ENCODE measurements at regions not wholly inside any gene's neighbourhood (a gene's known extent, or its start where the extent isn't known, plus 50 kb on each side); places are given as distances from the start of the nearest gene placed in this dataset.

GRCh38 chr9:85137696-85138095 lies 468.2 kb downstream of the NTRK2 start:
- intact Hi-C loops (cut with micrococcal nuclease) = no loop called here
- ChIA-PET CTCF (no interaction called here), POLR2A (ENCODE audit: unreplicated experiment) (no interaction called here)

GRCh38 chr9:85136987-85137386 lies 467.5 kb downstream of the NTRK2 start:
- CTCF ChIA-PET = no interaction called here
- BruUV-seq (replicated peaks) = no TSS peak
- Histone ChIP-seq H3K9me3 (ENCODE audit: low read length) (no peaks in the 10 kb centered on the region), H3K79me2 (ENCODE audit: low read length) (no peaks in the 10 kb centered on the region), H3K4me2 (ENCODE audit: low read length) (no peak overlapping the region), H2AFZ (ENCODE audit: low read length) (no peak overlapping the region), H3K9me2 (replicated peaks; ENCODE audit: low read length) (no peaks in the 10 kb centered on the region), H3K27ac (ENCODE audit: low read length) (no peak overlapping the region), H4K20me1 (ENCODE audit: low read length) (no peaks in the 10 kb centered on the region), H3K9ac (ENCODE audit: low read length) (no peak overlapping the region), H3K4me1 (ENCODE audit: insufficient read depth, low read length) (no peaks in the 10 kb centered on the region), H3F3A (ENCODE audit: low read length, unreplicated experiment) (no peaks in the 10 kb centered on the region), H3K27me3 (ENCODE audit: low read length) (no peaks in the 10 kb centered on the region), H3K36me3 (ENCODE audit: low read depth, low read length) (no peaks in the 10 kb centered on the region), H3K4me3 (ENCODE audit: low read length) (no peak overlapping the region)
- intact Hi-C loops (cut with micrococcal nuclease) = no loop called here
- POLR2A ChIA-PET (ENCODE audit: unreplicated experiment) = no interaction called here
- ATAC-seq (no peak), DNase-seq (no peak)
- no peak for TF ChIP-seq EZH2 (IDR thresholded peaks at IDR 0.05; ENCODE audit: low read length, unreplicated experiment)
- TF ChIP-seq EZH2phosphoT487 (IDR thresholded peaks at IDR 0.05; ENCODE audit: borderline replicate concordance, low read length) = no peak
- TF ChIP-seq, protein P1, sequence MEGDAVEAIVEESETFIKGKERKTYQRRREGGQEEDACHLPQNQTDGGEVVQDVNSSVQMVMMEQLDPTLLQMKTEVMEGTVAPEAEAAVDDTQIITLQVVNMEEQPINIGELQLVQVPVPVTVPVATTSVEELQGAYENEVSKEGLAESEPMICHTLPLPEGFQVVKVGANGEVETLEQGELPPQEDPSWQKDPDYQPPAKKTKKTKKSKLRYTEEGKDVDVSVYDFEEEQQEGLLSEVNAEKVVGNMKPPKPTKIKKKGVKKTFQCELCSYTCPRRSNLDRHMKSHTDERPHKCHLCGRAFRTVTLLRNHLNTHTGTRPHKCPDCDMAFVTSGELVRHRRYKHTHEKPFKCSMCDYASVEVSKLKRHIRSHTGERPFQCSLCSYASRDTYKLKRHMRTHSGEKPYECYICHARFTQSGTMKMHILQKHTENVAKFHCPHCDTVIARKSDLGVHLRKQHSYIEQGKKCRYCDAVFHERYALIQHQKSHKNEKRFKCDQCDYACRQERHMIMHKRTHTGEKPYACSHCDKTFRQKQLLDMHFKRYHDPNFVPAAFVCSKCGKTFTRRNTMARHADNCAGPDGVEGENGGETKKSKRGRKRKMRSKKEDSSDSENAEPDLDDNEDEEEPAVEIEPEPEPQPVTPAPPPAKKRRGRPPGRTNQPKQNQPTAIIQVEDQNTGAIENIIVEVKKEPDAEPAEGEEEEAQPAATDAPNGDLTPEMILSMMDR (conservative IDR thresholded peaks at IDR 0.05; ENCODE audit: low read depth, low read length) = no peak

More at GRCh38 chr9:85137696-85138095, 468.2 kb downstream of the NTRK2 start:
- Histone ChIP-seq H4K20me1 (ENCODE audit: low read length) (no peaks in the 10 kb centered on the region), H2AFZ (ENCODE audit: low read length) (no peak overlapping the region), H3K36me3 (ENCODE audit: low read depth, low read length) (no peaks in the 10 kb centered on the region), H3K9ac (ENCODE audit: low read length) (no peak overlapping the region), H3K9me3 (ENCODE audit: low read length) (no peaks in the 10 kb centered on the region), H3K9me2 (replicated peaks; ENCODE audit: low read length) (no peaks in the 10 kb centered on the region), H3K79me2 (ENCODE audit: low read length) (no peaks in the 10 kb centered on the region), H3K27ac (ENCODE audit: low read length) (no peak overlapping the region), H3K4me1 (ENCODE audit: insufficient read depth, low read length) (no peaks in the 10 kb centered on the region), H3K4me2 (ENCODE audit: low read length) (no peak overlapping the region), H3K4me3 (ENCODE audit: low read length) (no peak overlapping the region), H3F3A (ENCODE audit: low read length, unreplicated experiment) (no peaks in the 10 kb centered on the region), H3K27me3 (ENCODE audit: low read length) (no peaks in the 10 kb centered on the region)
- DNase-seq (no peak), ATAC-seq (no peak)
- TF ChIP-seq EZH2phosphoT487 (IDR thresholded peaks at IDR 0.05; ENCODE audit: borderline replicate concordance, low read length) (no peak), EZH2 (IDR thresholded peaks at IDR 0.05; ENCODE audit: low read length, unreplicated experiment) (no peak)
- TF ChIP-seq, protein P1 (conservative IDR thresholded peaks at IDR 0.05; ENCODE audit: low read depth, low read length) = no peak
- no TSS peak for BruUV-seq (replicated peaks)

DNA sequence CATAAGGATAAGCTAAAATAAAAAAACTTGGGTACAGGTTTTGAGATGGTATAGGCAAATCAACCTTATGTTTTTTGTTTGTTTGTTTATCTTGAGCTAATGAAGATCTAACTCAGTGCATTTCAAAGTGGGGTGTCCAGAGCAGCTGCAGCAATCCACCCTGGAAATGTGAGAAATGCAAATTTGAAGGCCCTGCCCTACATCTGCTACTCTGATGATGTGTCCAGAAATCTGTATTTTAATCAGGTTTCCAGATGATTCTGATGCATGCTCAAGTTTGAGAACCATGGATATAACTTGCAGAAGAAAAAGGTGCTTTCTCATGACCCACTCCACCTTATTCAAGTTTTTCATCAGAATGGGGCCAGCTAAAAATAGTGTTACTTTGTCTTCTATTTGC lies 467.0 kb downstream of the NTRK2 start:
- no peak for DNase-seq
- no peaks in the 10 kb centered on the region for H3F3A ChIP-seq (ENCODE audit: low read length, unreplicated experiment)
- no peaks in the 10 kb centered on the region for H3K4me1 ChIP-seq (ENCODE audit: insufficient read depth, low read length)
- intact Hi-C loops (cut with micrococcal nuclease) = no loop called here
- BruUV-seq (replicated peaks) = no TSS peak
- no peak overlapping the region for H3K4me3 ChIP-seq (ENCODE audit: low read length)
- ChIA-PET CTCF (no interaction called here), POLR2A (ENCODE audit: unreplicated experiment) (no interaction called here)
- no peak overlapping the region for H3K4me2 ChIP-seq (ENCODE audit: low read length)
- TF ChIP-seq, protein P1 (conservative IDR thresholded peaks at IDR 0.05; ENCODE audit: low read depth, low read length) = no peak
- no peak for TF ChIP-seq EZH2phosphoT487 (IDR thresholded peaks at IDR 0.05; ENCODE audit: borderline replicate concordance, low read length)
- TF ChIP-seq EZH2 (IDR thresholded peaks at IDR 0.05; ENCODE audit: low read length, unreplicated experiment) = no peak
- no peak overlapping the region for H3K27ac ChIP-seq (ENCODE audit: low read length)
- H3K9ac ChIP-seq (ENCODE audit: low read length) = no peak overlapping the region
- H4K20me1 ChIP-seq (ENCODE audit: low read length) = no peaks in the 10 kb centered on the region
- H3K27me3 ChIP-seq (ENCODE audit: low read length) = no peaks in the 10 kb centered on the region
- H3K9me3 ChIP-seq (ENCODE audit: low read length) = no peaks in the 10 kb centered on the region
- no peaks in the 10 kb centered on the region for H3K79me2 ChIP-seq (ENCODE audit: low read length)
- no peak for ATAC-seq
- H3K9me2 ChIP-seq (replicated peaks; ENCODE audit: low read length) = no peaks in the 10 kb centered on the region
- H3K36me3 ChIP-seq (ENCODE audit: low read depth, low read length) = no peaks in the 10 kb centered on the region
- H2AFZ ChIP-seq (ENCODE audit: low read length) = no peak overlapping the region

Measured in PC-3 (cell line).